ENCODE measurements at regions not wholly inside any gene's neighbourhood (a gene's known extent, or its start where the extent isn't known, plus 50 kb on each side); places are given as distances from the start of the nearest gene placed in this dataset.
"Not testable (repeated sequence)": the region's sequence is repeated elsewhere in the genome, so short reads cannot be mapped to it uniquely, and the experiment has no call there.

GRCh38 chr2:52622266-52622665 is 1145.3 kb upstream of the CHAC2 start:
- DNase-seq (ENCODE audit: low read depth) = no peak

GRCh38 chr2:52613064-52613463 is 1154.5 kb upstream of the CHAC2 start:
- DNase-seq (ENCODE audit: low read depth) = no peak
- TF ChIP-seq CTCF (conservative IDR thresholded peaks at IDR 0.05; ENCODE audit: control insufficient read depth, insufficient read depth, low read depth, low read length) = no peak
- no peak overlapping the region for H3K4me3 ChIP-seq (ENCODE audit: control insufficient read depth, low read depth, low read length)

More at GRCh38 chr2:52622266-52622665, 1145.3 kb upstream of the CHAC2 start:
- H3K4me3 ChIP-seq (ENCODE audit: control insufficient read depth, low read depth, low read length) = no peak overlapping the region
- no peak for TF ChIP-seq CTCF (conservative IDR thresholded peaks at IDR 0.05; ENCODE audit: control insufficient read depth, insufficient read depth, low read depth, low read length)

- DNase-seq (ENCODE audit: low read depth) = no peak
- TF ChIP-seq CTCF (conservative IDR thresholded peaks at IDR 0.05; ENCODE audit: control insufficient read depth, insufficient read depth, low read depth, low read length) = no peak
Measured at GRCh38 chr2:52611759-52612158, 1155.8 kb upstream of the CHAC2 start.

GRCh38 chr2:52608030-52608429 is 1159.6 kb upstream of the CHAC2 start:
- no peak for DNase-seq (ENCODE audit: low read depth)
- no peak overlapping the region for H3K4me3 ChIP-seq (ENCODE audit: control insufficient read depth, low read depth, low read length)
- TF ChIP-seq CTCF (conservative IDR thresholded peaks at IDR 0.05; ENCODE audit: control insufficient read depth, insufficient read depth, low read depth, low read length) = no peak

More at GRCh38 chr2:52611759-52612158, 1155.8 kb upstream of the CHAC2 start:
- no peak overlapping the region for H3K4me3 ChIP-seq (ENCODE audit: control insufficient read depth, low read depth, low read length)

GRCh38 chr2:52597346-52597745 is 1170.3 kb upstream of the CHAC2 start:
- no peak for DNase-seq (ENCODE audit: low read depth)
- no peak for TF ChIP-seq CTCF (conservative IDR thresholded peaks at IDR 0.05; ENCODE audit: control insufficient read depth, insufficient read depth, low read depth, low read length)
- no peak overlapping the region for H3K4me3 ChIP-seq (ENCODE audit: control insufficient read depth, low read depth, low read length)

- no peak overlapping the region for H3K4me3 ChIP-seq (ENCODE audit: control insufficient read depth, low read depth, low read length)
- no peak for DNase-seq (ENCODE audit: low read depth)
- no peak for TF ChIP-seq CTCF (conservative IDR thresholded peaks at IDR 0.05; ENCODE audit: control insufficient read depth, insufficient read depth, low read depth, low read length)
Measured at GRCh38 chr2:52594026-52594425, 1173.6 kb upstream of the CHAC2 start.

GRCh38 chr2:52584071-52584470 is 1183.5 kb upstream of the CHAC2 start:
- DNase-seq (ENCODE audit: low read depth); H3K4me3 ChIP-seq (ENCODE audit: control insufficient read depth, low read depth, low read length): not testable (repeated sequence)
